ENCODE measurements at regions not wholly inside any gene's neighbourhood (a gene's known extent, or its start where the extent isn't known, plus 50 kb on each side); places are given as distances from the start of the nearest gene placed in this dataset.

DNA sequence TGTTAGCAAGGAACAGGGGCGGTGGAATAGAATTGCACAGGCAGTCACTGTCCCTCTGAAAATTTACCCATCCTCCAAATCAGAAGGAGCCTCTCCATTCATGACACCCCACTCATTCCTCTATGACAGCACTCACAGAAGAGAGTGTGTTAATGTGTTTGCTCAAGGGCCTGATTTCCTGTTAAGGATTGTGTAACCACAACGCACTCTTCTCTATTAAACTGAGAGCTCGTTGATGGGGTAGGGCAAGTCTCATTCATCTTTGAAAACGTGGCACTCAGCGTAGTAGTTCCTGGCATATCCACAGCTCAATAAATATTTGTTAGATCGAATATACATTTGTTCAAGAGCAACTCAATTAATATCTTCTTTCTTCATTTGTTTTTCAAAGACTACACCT lies 106.4 kb downstream of the VAPA start:
- TF ChIP-seq, protein P1, sequence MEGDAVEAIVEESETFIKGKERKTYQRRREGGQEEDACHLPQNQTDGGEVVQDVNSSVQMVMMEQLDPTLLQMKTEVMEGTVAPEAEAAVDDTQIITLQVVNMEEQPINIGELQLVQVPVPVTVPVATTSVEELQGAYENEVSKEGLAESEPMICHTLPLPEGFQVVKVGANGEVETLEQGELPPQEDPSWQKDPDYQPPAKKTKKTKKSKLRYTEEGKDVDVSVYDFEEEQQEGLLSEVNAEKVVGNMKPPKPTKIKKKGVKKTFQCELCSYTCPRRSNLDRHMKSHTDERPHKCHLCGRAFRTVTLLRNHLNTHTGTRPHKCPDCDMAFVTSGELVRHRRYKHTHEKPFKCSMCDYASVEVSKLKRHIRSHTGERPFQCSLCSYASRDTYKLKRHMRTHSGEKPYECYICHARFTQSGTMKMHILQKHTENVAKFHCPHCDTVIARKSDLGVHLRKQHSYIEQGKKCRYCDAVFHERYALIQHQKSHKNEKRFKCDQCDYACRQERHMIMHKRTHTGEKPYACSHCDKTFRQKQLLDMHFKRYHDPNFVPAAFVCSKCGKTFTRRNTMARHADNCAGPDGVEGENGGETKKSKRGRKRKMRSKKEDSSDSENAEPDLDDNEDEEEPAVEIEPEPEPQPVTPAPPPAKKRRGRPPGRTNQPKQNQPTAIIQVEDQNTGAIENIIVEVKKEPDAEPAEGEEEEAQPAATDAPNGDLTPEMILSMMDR (IDR thresholded peaks at IDR 0.05; ENCODE audit: poor library complexity), result no peak
- no peak for TF ChIP-seq EZH2 (IDR thresholded peaks at IDR 0.05; ENCODE audit: borderline replicate concordance)

Data from hepatocyte (in vitro differentiated cells).